ENCODE measurements at regions not wholly inside any gene's neighbourhood (a gene's known extent, or its start where the extent isn't known, plus 50 kb on each side); places are given as distances from the start of the nearest gene placed in this dataset.

DNA sequence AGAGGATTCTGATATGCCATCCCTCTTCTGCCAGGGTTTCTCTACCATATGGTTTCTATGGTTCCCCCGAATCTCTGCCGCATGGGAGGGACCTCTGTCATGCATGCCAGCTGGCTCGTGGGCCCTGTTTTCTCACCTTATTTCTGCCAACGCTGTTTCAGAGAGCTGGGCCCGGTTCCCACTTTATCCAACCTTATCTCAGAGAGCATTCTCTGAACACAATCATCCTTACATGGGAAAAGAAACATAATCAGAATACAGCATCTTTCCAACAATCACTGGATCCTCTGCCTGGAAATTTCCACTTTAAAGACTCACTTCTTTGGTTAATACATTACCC is 234.5 kb upstream of the ZBTB20 start:
- TF ChIP-seq, protein P1, sequence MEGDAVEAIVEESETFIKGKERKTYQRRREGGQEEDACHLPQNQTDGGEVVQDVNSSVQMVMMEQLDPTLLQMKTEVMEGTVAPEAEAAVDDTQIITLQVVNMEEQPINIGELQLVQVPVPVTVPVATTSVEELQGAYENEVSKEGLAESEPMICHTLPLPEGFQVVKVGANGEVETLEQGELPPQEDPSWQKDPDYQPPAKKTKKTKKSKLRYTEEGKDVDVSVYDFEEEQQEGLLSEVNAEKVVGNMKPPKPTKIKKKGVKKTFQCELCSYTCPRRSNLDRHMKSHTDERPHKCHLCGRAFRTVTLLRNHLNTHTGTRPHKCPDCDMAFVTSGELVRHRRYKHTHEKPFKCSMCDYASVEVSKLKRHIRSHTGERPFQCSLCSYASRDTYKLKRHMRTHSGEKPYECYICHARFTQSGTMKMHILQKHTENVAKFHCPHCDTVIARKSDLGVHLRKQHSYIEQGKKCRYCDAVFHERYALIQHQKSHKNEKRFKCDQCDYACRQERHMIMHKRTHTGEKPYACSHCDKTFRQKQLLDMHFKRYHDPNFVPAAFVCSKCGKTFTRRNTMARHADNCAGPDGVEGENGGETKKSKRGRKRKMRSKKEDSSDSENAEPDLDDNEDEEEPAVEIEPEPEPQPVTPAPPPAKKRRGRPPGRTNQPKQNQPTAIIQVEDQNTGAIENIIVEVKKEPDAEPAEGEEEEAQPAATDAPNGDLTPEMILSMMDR (IDR thresholded peaks at IDR 0.05), result no peak
- no peak for TF ChIP-seq POLR2A (IDR thresholded peaks at IDR 0.05)
